H9 (cell line): ENCODE measurements at regions not wholly inside any gene's neighbourhood (a gene's known extent, or its start where the extent isn't known, plus 50 kb on each side); places are given as distances from the start of the nearest gene placed in this dataset.

ENCODE experiments used
- DNase-seq: peaks from one replicate; pipeline ENCODE4 v3.0.0-alpha.2; 2017
- H2AFZ ChIP-seq: one replicate; pipeline ENCODE4 v1.6.1; 2013; ENCODE audit warnings: mild to moderate bottlenecking, low read length, control low read depth, moderate library complexity
- H2AK5ac ChIP-seq: 2 replicates; pipeline ENCODE4 v1.6.1; 2013; ENCODE audit warnings: low read length, control low read depth, mixed read lengths; ENCODE audit not compliant: insufficient read length
- H2BK120ac ChIP-seq: one replicate; pipeline ENCODE4 v1.6.1; 2013; ENCODE audit warnings: low read depth, mild to moderate bottlenecking, low read length, control low read depth, inconsistent platforms; ENCODE audit not compliant: poor library complexity, severe bottlenecking
- H2BK12ac ChIP-seq: 2 replicates; pipeline ENCODE4 v1.6.1; 2013; ENCODE audit warnings: low read length, control low read depth, mixed read lengths, low read depth; ENCODE audit not compliant: insufficient read length
- H2BK15ac ChIP-seq: 2 replicates; pipeline ENCODE4 v1.6.1; 2013; ENCODE audit warnings: low read depth, low read length, control low read depth
- H2BK20ac ChIP-seq: one replicate; pipeline ENCODE4 v1.6.1; 2013; ENCODE audit warnings: low read depth, mild to moderate bottlenecking, low read length, control low read depth, inconsistent platforms; ENCODE audit not compliant: poor library complexity, severe bottlenecking
- H2BK5ac ChIP-seq: 2 replicates; pipeline ENCODE4 v1.6.1; 2013; ENCODE audit warnings: low read length, control low read depth, mixed read lengths; ENCODE audit not compliant: insufficient read length
- H3K14ac ChIP-seq: 2 replicates; pipeline ENCODE4 v1.6.1; 2013; ENCODE audit warnings: low read length, control low read depth; ENCODE audit not compliant: insufficient read depth
- H3K18ac ChIP-seq: 2 replicates; pipeline ENCODE4 v1.6.1; 2013; ENCODE audit warnings: low read depth, mild to moderate bottlenecking, mixed read lengths, low read length, control low read depth; ENCODE audit not compliant: insufficient read length
- H3K23ac ChIP-seq: 2 replicates; pipeline ENCODE4 v1.6.1; 2013; ENCODE audit warnings: low read length, control low read depth, mixed read lengths, low read depth; ENCODE audit not compliant: insufficient read length
- H3K23me2 ChIP-seq: 2 replicates; pipeline ENCODE4 v1.6.1; 2013; ENCODE audit warnings: low read depth, mild to moderate bottlenecking, mixed read lengths, low read length, control low read depth; ENCODE audit not compliant: insufficient read length, poor library complexity, severe bottlenecking
- H3K27ac ChIP-seq: 2 replicates; pipeline ENCODE4 v1.5.1; 2013; ENCODE audit warnings: low read length, control low read depth, mixed read lengths, low read depth; ENCODE audit not compliant: insufficient read length
- H3K27me3 ChIP-seq: 2 replicates; pipeline ENCODE4 v1.6.1; 2013; ENCODE audit warnings: low read length, control low read depth, inconsistent platforms; ENCODE audit not compliant: insufficient read depth
- H3K4ac ChIP-seq: 2 replicates; pipeline ENCODE4 v1.6.1; 2013; ENCODE audit warnings: low read depth, mild to moderate bottlenecking, control low read depth, inconsistent platforms, low read length, moderate library complexity
- H3K4me1 ChIP-seq: 2 replicates; pipeline ENCODE4 v1.6.1; 2013; ENCODE audit warnings: low read length, control low read depth, inconsistent platforms; ENCODE audit not compliant: insufficient read depth
- H3K4me2 ChIP-seq: 2 replicates; pipeline ENCODE4 v1.6.1; 2013; ENCODE audit warnings: low read length, control low read depth, mixed read lengths; ENCODE audit not compliant: insufficient read length, insufficient read depth
- H3K56ac ChIP-seq: 2 replicates; pipeline ENCODE4 v1.6.1; 2013; ENCODE audit warnings: low read depth, mild to moderate bottlenecking, mixed read lengths, low read length, control low read depth; ENCODE audit not compliant: insufficient read length
- H3K79me1 ChIP-seq: 2 replicates; pipeline ENCODE4 v1.6.1; 2013; ENCODE audit warnings: low read depth, mild to moderate bottlenecking, moderate library complexity, low read length, control low read depth, inconsistent platforms; ENCODE audit not compliant: insufficient read depth, poor library complexity, severe bottlenecking
- H3K79me2 ChIP-seq: 2 replicates; pipeline ENCODE4 v1.6.1; 2013; ENCODE audit warnings: low read length, control low read depth, inconsistent platforms; ENCODE audit not compliant: insufficient read depth
- H3K9ac ChIP-seq: 2 replicates; pipeline ENCODE4 v1.6.1; 2013; ENCODE audit warnings: low read length, control low read depth, mixed read lengths; ENCODE audit not compliant: insufficient read length; ENCODE audit errors: extremely low read depth
- H3K9me3 ChIP-seq: one replicate; pipeline ENCODE4 v1.6.1; 2013; ENCODE audit warnings: low read depth, low read length, inconsistent platforms; ENCODE audit not compliant: control insufficient read depth
- H3T11ph ChIP-seq: one replicate; pipeline ENCODE4 v1.6.1; 2013; ENCODE audit warnings: mild to moderate bottlenecking, low read length, control low read depth, inconsistent platforms
- H4K20me1 ChIP-seq: one replicate; pipeline ENCODE4 v1.6.1; 2013; ENCODE audit not compliant: control insufficient read depth, insufficient read length, insufficient read depth
- H4K5ac ChIP-seq: 2 replicates; pipeline ENCODE4 v1.6.1; 2013; ENCODE audit warnings: low read depth, mild to moderate bottlenecking, mixed read lengths, low read length, control low read depth; ENCODE audit not compliant: insufficient read length
- H4K8ac ChIP-seq: replicated peaks from 2 replicates; pipeline ENCODE4 v1.6.1; 2013; ENCODE audit warnings: low read length, control low read depth, mixed read lengths, low read depth; ENCODE audit not compliant: insufficient read length
- H4K91ac ChIP-seq: 2 replicates; pipeline ENCODE4 v1.6.1; 2013; ENCODE audit warnings: low read depth, mild to moderate bottlenecking, moderate library complexity, mixed read lengths, low read length, control low read depth; ENCODE audit not compliant: insufficient read length
- H3K27ac Mint-ChIP-seq, 3 experiments: 2 replicates in 2 of 3; 3 replicates in 1 of 3; pipeline ENCODE4 v1.8.0; 2020 to 2021; ENCODE audit warnings: mixed read lengths in 3 of 3, mild to moderate bottlenecking in 1 of 3, moderate library complexity in 1 of 3
- H3K27me3 Mint-ChIP-seq: 2 replicates; pipeline ENCODE4 v1.8.0; 2021; ENCODE audit warnings: low read depth, mild to moderate bottlenecking, moderate library complexity, mixed read lengths
- H3K36me3 Mint-ChIP-seq, 3 experiments: 2 replicates in 2 of 3; 3 replicates in 1 of 3; pipeline ENCODE4 v1.8.0; 2020 to 2021; ENCODE audit warnings: low read depth in 3 of 3, mixed read lengths in 3 of 3; ENCODE audit not compliant: insufficient read depth in 1 of 3
- H3K4me1 Mint-ChIP-seq, 2 experiments: 2 replicates each; pipeline ENCODE4 v1.8.0; 2020; ENCODE audit warnings: mixed read lengths in 2 of 2
- H3K4me3 Mint-ChIP-seq, 2 experiments: 2 replicates in 1 of 2; 3 replicates in 1 of 2; pipeline ENCODE4 v1.8.0; 2020 to 2021; ENCODE audit warnings: mild to moderate bottlenecking in 2 of 2, mixed read lengths in 2 of 2, moderate library complexity in 1 of 2
- H3K9me3 Mint-ChIP-seq, 2 experiments: 2 replicates in 1 of 2; 3 replicates in 1 of 2; pipeline ENCODE4 v1.8.0; 2020; ENCODE audit warnings: mild to moderate bottlenecking in 2 of 2, mixed read lengths in 2 of 2, moderate library complexity in 1 of 2
- WGBS: extraction: QIAGEN DNeasy Blood & Tissue Kit; methylation state at CpG from one replicate; pipeline ENCODE4 v1.1.7; 2013; ENCODE audit warnings: missing lambda C conversion rate, low lambda C conversion rate, mixed read lengths; ENCODE audit not compliant: insufficient read length; ENCODE audit errors: extremely low coverage; 5-methylcytosine and 5-hydroxymethylcytosine counted together
- TF ChIP-seq, protein P1 (sequence below): fragments of 200-600 bp; sonication (generic); conservative IDR thresholded peaks from 3 replicates; pipeline ENCODE4 v1.8.0; 2021; ENCODE audit warnings: antibody characterized with exemption, mild to moderate bottlenecking

DNA sequence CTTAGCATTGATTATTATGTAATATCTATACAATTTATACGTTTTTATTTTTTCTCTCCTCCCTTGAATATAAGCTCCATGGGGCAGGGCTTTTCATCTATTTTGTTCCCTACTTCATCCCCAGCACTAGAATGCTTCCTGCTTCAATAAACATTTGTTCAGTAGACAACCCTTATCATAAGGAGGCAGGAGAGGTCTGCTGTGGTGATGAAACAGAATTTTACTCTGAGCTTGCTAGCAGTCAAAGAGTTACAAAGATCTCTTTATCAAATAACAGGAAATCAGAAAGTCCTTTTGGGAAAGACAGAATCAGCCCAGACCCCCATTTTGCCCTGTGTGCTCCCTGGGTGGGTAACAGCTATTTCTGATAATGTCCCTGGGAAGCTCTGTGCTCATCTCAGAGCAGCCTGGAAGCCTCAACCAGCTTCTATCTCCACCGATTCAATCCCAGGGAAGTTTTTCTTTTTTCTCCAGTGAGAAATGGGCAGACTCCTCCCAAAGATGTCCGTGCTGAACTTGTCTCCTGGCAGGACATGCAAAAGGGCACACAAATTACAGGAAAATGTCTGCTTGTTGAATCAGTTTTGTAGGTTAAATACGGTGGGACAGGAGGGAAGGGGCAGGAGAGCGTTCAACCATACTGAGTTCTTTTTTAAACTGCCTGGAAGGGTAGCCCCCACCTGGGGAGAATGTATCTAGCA, 84.7 kb upstream of the PKDCC start:
- H2BK15ac ChIP-seq = no peak overlapping the region
- no peak overlapping the region for H4K8ac ChIP-seq
- no peak overlapping the region for H2BK5ac ChIP-seq
- Mint-ChIP-seq H3K36me3 (no peaks in the 10 kb centered on the region; a peak in 1 of 7 replicates), H3K4me1 (peaks cover 51 to 61% of the 10 kb centered on the region in 2 experiments), H3K27ac (0 out of 7 replicates have a peak overlapping the region, but pooled peaks of 1 of the 3 experiments have one; percentile 22), H3K4me3 (no peak overlapping the region; a peak in 1 of 5 replicates), H3K9me3 (no peaks in the 10 kb centered on the region; a peak in 1 of 5 replicates), H3K27me3 (peaks cover 4% of the 10 kb centered on the region)
- H2BK20ac ChIP-seq = no peak overlapping the region
- no peak overlapping the region for H2BK120ac ChIP-seq
- H3K79me1 ChIP-seq = no peaks in the 10 kb centered on the region
- no peak overlapping the region for H3K18ac ChIP-seq
- H3K56ac ChIP-seq = no peak overlapping the region
- H3K27me3 ChIP-seq = no peaks in the 10 kb centered on the region
- no peaks in the 10 kb centered on the region for H3K9me3 ChIP-seq
- DNase-seq = no peak
- no peak overlapping the region for H2BK12ac ChIP-seq
- no CpG with 5 or more reads among the region's 5 CpGs for WGBS
- no peak overlapping the region for H4K91ac ChIP-seq
- no peaks in the 10 kb centered on the region for H3K79me2 ChIP-seq
- TF ChIP-seq, protein P1, sequence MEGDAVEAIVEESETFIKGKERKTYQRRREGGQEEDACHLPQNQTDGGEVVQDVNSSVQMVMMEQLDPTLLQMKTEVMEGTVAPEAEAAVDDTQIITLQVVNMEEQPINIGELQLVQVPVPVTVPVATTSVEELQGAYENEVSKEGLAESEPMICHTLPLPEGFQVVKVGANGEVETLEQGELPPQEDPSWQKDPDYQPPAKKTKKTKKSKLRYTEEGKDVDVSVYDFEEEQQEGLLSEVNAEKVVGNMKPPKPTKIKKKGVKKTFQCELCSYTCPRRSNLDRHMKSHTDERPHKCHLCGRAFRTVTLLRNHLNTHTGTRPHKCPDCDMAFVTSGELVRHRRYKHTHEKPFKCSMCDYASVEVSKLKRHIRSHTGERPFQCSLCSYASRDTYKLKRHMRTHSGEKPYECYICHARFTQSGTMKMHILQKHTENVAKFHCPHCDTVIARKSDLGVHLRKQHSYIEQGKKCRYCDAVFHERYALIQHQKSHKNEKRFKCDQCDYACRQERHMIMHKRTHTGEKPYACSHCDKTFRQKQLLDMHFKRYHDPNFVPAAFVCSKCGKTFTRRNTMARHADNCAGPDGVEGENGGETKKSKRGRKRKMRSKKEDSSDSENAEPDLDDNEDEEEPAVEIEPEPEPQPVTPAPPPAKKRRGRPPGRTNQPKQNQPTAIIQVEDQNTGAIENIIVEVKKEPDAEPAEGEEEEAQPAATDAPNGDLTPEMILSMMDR = no peak
- H4K20me1 ChIP-seq = no peaks in the 10 kb centered on the region
- no peak overlapping the region for H4K5ac ChIP-seq
- no peaks in the 10 kb centered on the region for H3K23me2 ChIP-seq
- no peak overlapping the region for H2AFZ ChIP-seq
- no peak overlapping the region for H3K27ac ChIP-seq
- peaks cover 6% of the 10 kb centered on the region; the same call in 1 of the 2 replicates for H3K4me1 ChIP-seq
- H3K9ac ChIP-seq = no peak overlapping the region
- no peak overlapping the region for H3K4me2 ChIP-seq
- H3K23ac ChIP-seq = no peak overlapping the region
- H3K14ac ChIP-seq = no peak overlapping the region
- no peak overlapping the region for H3K4ac ChIP-seq
- no peak overlapping the region for H3T11ph ChIP-seq
- H2AK5ac ChIP-seq = no peak overlapping the region
